RWPE1 (cell line): ENCODE measurements at regions not wholly inside any gene's neighbourhood (a gene's known extent, or its start where the extent isn't known, plus 50 kb on each side); places are given as distances from the start of the nearest gene placed in this dataset.
"Not testable (repeated sequence)": the region's sequence is repeated elsewhere in the genome, so short reads cannot be mapped to it uniquely, and the experiment has no call there.

ENCODE experiments used
- CTCF ChIA-PET: fragments of 350-600 bp; sonication (Branson Sonifier 250); formaldehyde crosslinking; extraction: SDS; loops from one replicate; lab custom pipeline; 2021; lab: Yijun Ruan, JAX
- POLR2A ChIA-PET: fragments of 400-600 bp; formaldehyde crosslinking; extraction: SDS; loops from one replicate; lab custom pipeline; 2020; ENCODE audit warnings: antibody characterized with exemption; ENCODE audit not compliant: low non-redundant PET; lab: Yijun Ruan, JAX
- DNase-seq: peaks from one replicate; pipeline ENCODE4 v3.0.0; 2012; ENCODE audit warnings: low spot score
- H3K27ac ChIP-seq: fragments of 450-650 bp; 2 replicates; pipeline ENCODE4 v1.5.1; 2017
- CTCF ChIP-seq: fragments of 450-650 bp; conservative IDR thresholded peaks from 2 replicates; pipeline ENCODE4 v1.5.1; 2017; ENCODE audit warnings: low read depth, mild to moderate bottlenecking

DNA sequence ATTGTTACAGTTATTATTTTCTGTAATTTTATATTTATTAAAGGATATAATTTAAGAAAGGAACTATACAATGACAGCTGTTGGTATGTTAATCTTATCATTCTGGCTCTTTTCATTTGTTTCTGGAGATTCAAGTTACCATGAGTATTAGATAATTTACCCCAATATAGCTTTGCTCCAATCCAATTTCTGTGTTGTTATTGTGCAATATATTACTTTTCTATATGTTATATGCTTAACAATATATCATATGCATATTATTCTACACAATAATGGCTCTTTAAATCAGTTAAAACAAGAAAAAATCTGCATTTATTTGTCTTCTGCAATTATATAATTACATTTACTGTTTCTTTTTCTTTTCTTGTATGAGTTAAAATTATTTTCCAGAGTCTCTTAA lies 1650.9 kb downstream of the BRINP3 start:
- no peak overlapping the region for H3K27ac ChIP-seq
- TF ChIP-seq CTCF: no peak
- POLR2A ChIA-PET: no interaction called here
- DNase-seq: no peak
- CTCF ChIA-PET: no interaction called here

GRCh38 chr1:188827400-188827799 lies 1650.3 kb downstream of the BRINP3 start:
- CTCF ChIA-PET: no interaction called here
- DNase-seq: no peak
- no peak for TF ChIP-seq CTCF
- no peak overlapping the region for H3K27ac ChIP-seq
- POLR2A ChIA-PET: no interaction called here

DNA sequence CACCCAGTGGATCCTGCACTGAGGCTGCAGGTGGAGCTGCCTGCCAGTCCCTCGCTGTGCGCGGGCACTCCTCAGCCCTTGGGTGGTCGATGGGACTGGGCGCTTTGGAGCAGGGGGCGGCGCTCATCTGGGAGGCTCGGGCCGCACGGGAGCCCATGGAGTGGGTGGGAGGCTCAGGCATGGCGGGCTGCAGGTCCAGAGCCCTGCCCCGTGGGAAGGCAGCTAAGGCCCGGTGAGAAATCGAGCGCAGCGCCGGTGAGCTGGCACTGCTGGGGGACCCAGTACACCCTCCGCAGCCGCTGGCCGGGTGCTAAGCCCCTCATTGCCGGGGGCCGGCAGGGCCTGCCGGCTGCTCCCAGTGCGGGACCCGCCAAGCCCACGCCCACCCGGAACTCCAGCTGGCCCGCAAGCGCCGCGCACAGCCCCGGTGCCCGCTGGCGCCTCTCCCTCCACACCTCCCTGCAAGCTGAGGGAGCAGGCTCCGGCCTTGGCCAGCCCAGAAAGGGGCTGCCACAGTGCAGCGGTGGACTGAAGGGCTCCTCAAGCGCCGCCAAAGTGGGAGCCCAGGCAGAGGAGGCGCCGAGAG lies 1636.5 kb downstream of the BRINP3 start:
- H3K27ac ChIP-seq, DNase-seq, POLR2A ChIA-PET, CTCF ChIA-PET: not testable (repeated sequence)

DNA sequence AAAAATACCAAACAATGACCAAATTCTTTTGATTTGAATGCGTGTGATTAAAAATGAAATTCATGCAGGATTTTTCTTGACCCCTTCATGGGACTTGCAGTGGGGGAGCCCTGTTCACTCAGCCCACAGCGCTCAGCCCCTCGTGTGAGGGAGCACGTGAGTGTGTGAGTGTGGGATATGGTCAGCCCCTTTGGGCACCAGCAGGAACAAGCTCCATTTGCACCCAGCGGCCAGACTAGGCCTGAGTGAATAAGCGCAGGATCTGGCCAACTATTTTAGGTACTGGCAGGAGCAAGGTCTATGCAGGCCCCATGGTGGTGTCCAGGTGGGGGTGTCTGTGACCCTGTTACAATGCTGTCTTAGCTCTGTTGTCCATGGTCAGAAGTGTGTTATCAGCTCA lies 1631.2 kb downstream of the BRINP3 start:
- ChIA-PET POLR2A (no interaction called here), CTCF (interaction anchor here (0.7 to 1.0 kb wide), 2 partner anchors 45 to 391 kb away, joined by 3 to 6 read pairs; no protein-coding TSS in a partner anchor)
- no peak for TF ChIP-seq CTCF
- no peak for DNase-seq
- no peak overlapping the region for H3K27ac ChIP-seq

GRCh38 chr1:188857526-188858087 lies 1620.1 kb downstream of the BRINP3 start:
- ChIA-PET POLR2A (no interaction called here), CTCF (no interaction called here)
- no peak overlapping the region for H3K27ac ChIP-seq
- TF ChIP-seq CTCF: no peak
- no peak for DNase-seq

- DNase-seq: no peak
- no peak for TF ChIP-seq CTCF
- ChIA-PET POLR2A (no interaction called here), CTCF (no interaction called here)
- H3K27ac ChIP-seq: no peak overlapping the region
Observed at GRCh38 chr1:188867614-188868013, 1610.0 kb downstream of the BRINP3 start.

DNA sequence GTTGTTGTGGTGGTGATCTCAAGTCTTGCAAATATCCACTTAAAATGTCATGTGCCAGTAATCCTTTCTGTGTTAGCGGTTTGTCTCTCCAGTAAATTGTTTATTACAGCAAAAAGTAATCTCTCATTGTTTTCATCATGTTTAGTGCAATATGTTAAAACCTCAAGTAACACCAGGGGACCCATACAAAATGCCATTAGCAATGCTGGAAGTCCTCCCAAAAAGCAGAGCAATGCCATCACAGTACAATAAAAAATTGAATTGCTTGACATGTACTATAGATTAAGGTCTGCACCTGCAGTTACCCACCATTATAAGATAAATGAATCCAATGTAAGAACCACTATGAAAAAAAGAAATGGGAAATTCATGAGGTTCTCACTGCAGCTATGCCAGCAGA lies 1606.5 kb downstream of the BRINP3 start:
- POLR2A ChIA-PET: no interaction called here
- CTCF ChIA-PET: interaction anchor here (0.6 to 0.7 kb wide), 2 partner anchors 14 to 311 kb away, joined by 3 read pairs; no protein-coding TSS in a partner anchor
- H3K27ac ChIP-seq: no peak overlapping the region
- no peak for DNase-seq
- TF ChIP-seq CTCF: no peak
